HAP-1 (cell line): ENCODE measurements at regions not wholly inside any gene's neighbourhood (a gene's known extent, or its start where the extent isn't known, plus 50 kb on each side); places are given as distances from the start of the nearest gene placed in this dataset.

Source experiments
- DNase-seq, 2 experiments: peaks; one replicate each; pipeline ENCODE4 v3.0.0-alpha.2; 2016 to 2020; ENCODE audit warnings: low spot score in 2 of 2
- H3K27me3 ChIP-seq: fragments of 250-450 bp; sonication (Bioruptor Pico); 2 replicates; pipeline ENCODE4 v1.5.1; 2020; ENCODE audit warnings: low read depth, mild to moderate bottlenecking, moderate library complexity
- H3K36me3 ChIP-seq: fragments of 250-450 bp; sonication (Bioruptor Pico); replicated peaks from 2 replicates; pipeline ENCODE4 v1.5.1; 2020; ENCODE audit warnings: mild to moderate bottlenecking
- H3K4me1 ChIP-seq: fragments of 250-450 bp; sonication (Bioruptor Pico); 2 replicates; pipeline ENCODE4 v1.5.1; 2020; ENCODE audit warnings: mild to moderate bottlenecking
- H3K4me3 ChIP-seq: fragments of 250-450 bp; sonication (Bioruptor Pico); 2 replicates; pipeline ENCODE4 v1.5.1; 2020; ENCODE audit warnings: mild to moderate bottlenecking, moderate library complexity
- H3K9me3 ChIP-seq: fragments of 250-450 bp; sonication (Bioruptor Pico); 2 replicates; pipeline ENCODE4 v1.5.1; 2020; ENCODE audit warnings: mild to moderate bottlenecking, moderate library complexity
- in situ Hi-C: fragments of 300-500 bp; cut with MboI; formaldehyde crosslinking; loops from 3 replicates; pipeline ENCODE4 v1.14.3; 2020; ENCODE audit warnings: low sequenced_read_pairs, inconsistent platforms, mixed read lengths

DNA sequence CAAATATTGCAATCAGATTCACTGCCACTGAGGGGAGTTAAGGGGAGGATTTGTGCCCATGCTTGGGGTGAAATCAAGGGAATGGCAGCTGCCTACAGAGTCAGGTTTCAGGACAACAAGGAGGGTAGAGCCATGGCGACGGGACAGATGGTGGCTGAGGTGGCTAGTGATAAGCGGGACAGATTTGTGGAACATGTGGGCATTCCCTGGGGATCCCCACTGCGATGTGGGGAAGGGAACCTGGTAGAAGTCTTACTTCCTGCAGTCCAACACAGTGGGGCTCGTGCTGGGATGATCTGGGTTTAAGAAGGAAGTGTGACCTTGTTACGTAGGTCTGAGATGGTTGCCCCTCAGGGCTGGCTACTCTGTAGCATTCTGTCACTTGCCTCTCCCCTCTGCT, 292.0 kb upstream of the JARID2 start:
- Histone ChIP-seq H3K4me1 (no peaks in the 10 kb centered on the region), H3K9me3 (no peaks in the 10 kb centered on the region)

DNA sequence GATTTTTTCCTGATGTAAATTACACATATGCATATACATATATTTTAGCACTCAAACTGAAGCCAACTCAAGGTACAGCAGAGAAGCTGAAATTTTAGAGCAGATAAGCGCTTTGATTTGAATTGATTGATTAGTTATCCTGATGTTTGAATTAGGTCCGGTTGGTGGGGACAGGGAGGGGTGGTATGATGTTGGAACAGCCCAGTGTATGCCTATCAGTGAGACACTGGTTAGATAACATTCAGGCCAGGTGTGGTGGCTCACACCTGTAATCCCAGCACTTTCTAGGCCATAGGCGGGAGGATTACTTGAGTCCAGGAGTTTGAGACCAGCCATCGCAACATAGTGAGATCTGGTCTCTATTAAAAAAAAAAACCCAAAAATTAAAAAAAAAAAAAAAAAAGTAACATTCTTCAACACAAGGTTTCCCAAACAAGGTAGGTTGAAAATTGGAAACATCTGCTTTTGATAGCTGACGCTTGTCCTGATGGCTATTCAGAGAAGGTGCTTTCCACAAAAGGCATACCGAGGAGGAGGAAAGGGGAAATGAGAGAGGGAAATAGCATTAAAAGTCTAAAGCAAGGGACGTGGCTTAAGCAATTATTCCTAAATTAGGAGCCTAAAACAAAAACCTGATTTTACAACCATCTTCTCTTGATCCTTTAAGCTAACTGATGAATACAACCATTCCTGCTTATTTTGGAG, 288.4 kb upstream of the JARID2 start:
- Histone ChIP-seq H3K4me3 (no peak overlapping the region), H3K36me3 (no peaks in the 10 kb centered on the region), H3K9me3 (no peaks in the 10 kb centered on the region), H3K27me3 (no peaks in the 10 kb centered on the region), H3K4me1 (no peaks in the 10 kb centered on the region)
- no peak for DNase-seq
- in situ Hi-C loops = no loop called here

More for the DNA sequence above, 292.0 kb upstream of the JARID2 start:
- Histone ChIP-seq H3K27me3 (no peaks in the 10 kb centered on the region), H3K36me3 (no peaks in the 10 kb centered on the region), H3K4me3 (no peak overlapping the region)
- in situ Hi-C loops = no loop called here
- DNase-seq = no peak

DNA sequence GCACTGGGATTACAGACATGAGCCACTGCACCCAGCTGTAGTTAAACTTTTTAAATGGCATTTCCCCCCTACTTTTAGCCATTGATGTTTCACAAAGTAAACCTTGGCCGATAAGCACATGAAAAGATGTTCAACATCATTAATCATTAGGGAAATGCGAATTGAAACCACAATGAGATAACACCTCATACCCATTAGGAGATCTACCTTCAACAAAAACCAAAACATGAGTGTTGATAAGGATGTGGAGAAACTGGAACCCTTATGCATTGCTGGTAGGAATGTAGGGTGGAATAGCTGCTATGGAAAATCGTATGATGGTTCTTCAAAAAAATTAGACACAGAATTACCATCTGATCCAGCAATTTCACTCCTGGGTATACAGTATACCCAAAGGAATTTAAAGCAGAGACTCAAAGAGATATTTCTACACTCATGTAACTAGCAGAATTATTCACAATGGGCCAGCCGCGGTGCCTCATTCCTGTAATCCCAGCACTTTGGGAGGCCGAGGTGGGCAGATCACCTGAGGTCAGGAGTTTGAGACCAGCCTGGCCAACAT, 286.5 kb upstream of the JARID2 start:
- H3K4me3 ChIP-seq = no peak overlapping the region
- H3K27me3 ChIP-seq = no peaks in the 10 kb centered on the region
- no peaks in the 10 kb centered on the region for H3K4me1 ChIP-seq
- no peaks in the 10 kb centered on the region for H3K9me3 ChIP-seq
- H3K36me3 ChIP-seq = no peaks in the 10 kb centered on the region
- in situ Hi-C loops = no loop called here
- DNase-seq = no peak

DNA sequence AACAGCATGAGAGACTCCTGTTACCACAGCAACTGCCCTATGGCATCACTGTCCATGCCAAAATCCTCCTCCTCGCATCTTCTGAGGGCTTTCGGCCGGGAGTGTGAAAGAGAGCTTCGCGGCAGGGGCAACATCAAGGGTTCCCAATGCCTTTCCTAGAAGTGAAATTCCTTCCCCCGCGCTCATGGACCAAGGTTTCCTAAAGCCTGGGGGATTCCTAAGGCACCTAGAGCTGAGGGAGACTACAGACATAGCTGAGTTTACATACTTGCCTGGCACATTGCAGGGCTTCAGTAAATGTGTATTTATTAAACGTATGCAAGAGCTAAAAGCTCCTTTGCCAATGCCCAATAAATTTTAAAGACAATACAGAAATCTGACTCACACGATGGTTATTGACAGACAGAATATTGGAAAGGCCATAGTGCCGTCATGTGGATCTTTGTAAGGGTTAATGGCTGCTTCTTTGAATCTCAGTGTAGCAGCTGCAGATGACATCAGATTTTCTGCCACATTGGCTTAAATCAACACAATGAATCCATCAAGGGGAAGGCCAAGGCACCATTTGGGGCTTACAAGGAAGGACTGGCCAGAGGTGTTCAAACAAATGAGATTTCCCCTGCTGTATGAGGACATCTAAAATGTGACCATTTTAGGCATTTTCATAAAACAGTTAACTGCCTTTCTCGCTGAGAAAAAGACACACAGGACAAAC, 281.2 kb upstream of the JARID2 start:
- peaks cover 23% of the 10 kb centered on the region for H3K4me1 ChIP-seq
- in situ Hi-C loops = no loop called here
- no peaks in the 10 kb centered on the region for H3K9me3 ChIP-seq
- no peaks in the 10 kb centered on the region for H3K27me3 ChIP-seq
- H3K4me3 ChIP-seq = no peak overlapping the region
- no peaks in the 10 kb centered on the region for H3K36me3 ChIP-seq
- no peak for DNase-seq

DNA sequence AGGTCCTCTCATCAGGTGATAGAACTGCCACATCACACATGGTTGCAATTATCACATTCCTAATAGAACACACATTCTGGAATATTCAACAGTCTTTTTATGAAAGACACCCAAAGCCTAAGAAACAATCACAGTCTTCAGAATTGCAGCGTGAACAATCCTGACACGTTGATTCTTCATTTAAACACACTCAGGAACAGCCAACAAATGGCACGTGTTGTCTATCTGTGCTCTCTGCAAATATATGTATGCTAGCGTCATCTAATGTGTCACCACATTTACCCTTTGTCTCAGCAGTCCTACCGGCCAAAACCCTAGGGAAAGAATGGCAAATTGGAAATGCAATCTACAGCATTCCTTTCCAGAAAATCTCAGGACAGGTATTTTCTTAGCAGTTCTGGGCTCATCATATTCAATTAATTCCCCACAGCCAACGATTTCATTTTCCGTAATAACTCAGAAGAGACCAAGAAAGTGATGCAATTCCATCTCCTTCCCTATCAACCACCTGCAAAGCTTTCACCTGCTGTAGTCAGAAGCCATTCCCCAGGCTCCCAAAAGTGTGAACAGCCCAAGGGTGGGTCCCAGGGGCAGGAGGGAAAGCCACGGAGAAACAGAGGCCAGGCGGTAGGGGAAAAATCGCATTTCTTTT, 280.3 kb upstream of the JARID2 start:
- Histone ChIP-seq H3K4me3 (no peak overlapping the region), H3K36me3 (no peaks in the 10 kb centered on the region), H3K9me3 (no peaks in the 10 kb centered on the region), H3K27me3 (no peaks in the 10 kb centered on the region), H3K4me1 (peaks cover 23% of the 10 kb centered on the region)
- in situ Hi-C loops = no loop called here
- DNase-seq = no peak

DNA sequence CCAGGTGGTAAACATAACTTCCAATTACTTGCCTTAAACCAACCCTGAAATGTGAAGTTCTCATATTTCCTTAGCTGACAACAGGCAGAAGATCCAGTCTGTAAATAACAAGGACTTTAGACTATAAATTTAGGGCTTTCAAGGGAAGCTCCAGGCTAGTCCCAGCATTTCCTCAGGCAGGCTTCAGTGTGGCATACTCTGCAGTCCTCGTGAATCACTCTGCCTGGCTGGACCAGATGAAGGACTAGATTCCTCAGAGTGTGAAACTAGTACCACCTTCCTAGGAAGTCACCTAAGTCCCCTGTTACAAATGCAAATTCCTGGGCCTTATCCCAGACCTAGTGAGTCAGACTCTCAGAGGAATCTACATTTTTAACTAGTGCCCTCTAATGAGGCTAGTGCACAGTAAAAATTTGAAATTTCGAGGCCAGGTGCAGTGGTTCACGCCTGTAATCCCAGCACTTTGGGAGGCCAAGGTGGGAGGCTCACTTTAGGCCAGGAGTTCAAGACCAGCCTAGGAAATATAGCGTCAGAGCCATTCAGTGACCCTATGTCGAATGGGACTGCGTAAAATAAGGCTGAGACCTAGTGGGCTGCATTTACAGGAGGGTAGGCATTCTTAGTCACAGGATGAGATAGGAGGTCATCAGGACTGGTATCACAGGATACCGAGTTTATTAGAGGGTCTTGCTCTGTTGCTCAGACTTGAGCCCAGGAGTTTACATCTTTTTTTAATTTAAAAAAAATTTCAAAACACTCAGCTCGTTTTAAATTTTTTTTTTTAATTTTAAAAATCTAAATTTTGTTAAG, 279.6 kb upstream of the JARID2 start:
- Histone ChIP-seq H3K27me3 (no peaks in the 10 kb centered on the region), H3K9me3 (no peaks in the 10 kb centered on the region), H3K4me1 (peaks cover 23% of the 10 kb centered on the region), H3K36me3 (no peaks in the 10 kb centered on the region), H3K4me3 (no peak overlapping the region)
- in situ Hi-C loops = no loop called here
- no peak for DNase-seq

DNA sequence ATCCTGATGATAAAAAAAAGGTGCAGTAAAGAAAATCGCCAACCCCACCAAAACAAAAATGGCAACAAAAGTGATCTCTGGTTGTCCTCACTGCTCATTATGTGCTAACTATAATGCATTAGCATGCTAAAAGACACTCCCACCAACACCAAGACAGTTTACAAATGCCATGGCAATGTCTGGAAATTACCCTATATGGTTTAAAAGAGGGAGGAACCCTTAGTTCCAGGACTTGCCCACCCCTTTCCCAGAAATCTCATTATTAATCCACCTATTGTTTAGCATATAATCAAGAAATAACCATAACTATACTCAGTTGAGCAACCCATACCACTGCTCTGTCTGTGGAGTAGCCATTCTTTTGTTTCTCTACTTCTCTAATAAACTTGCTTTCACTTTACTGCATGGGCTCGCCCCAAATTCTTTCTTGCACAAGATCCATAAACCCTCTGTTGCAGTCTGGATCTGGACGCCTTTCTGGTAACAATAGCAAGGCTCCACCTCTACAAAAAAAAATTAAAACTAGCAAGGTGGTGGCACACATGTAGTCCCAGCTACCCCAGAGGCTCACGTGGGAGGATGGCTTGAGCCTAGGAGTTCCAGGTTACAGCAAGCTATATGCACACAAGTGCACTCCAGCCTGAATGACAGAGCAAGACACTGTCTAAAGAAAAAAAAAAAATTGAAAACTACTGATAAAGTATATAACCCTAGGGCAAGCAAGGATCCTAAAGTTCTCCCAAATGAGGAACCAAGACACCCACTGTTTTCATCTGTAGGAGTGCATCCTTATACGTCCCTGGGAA, 278.8 kb upstream of the JARID2 start:
- in situ Hi-C loops = no loop called here
- peak; percentile 73 to 82 for DNase-seq

DNA sequence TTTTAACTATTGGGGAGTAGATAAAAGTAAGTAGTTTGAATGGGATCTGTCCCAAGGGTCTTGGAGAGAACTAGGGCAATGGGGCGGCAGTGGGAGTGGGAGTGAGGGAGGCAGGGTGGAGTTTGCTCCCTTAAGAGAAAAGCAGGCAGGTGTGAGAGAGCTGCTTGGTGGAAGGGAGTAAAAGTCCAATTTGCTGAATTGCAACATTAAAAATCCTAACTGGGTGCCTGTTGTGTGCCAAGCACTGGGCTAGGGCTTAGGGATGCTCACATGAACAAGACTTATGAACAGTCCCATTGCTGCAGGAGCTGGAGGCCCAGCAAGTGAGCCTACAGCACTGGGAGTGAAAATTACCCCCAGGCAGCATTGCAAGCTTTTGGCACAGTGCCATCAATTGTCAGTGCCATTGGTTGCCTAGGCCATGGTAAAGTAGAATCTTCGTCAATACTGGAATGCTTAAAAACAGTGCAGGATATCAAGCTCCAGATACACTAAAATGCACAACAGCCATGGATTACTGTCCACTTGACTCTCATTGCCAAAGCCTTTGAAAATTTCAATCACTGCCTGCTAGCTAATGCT, 277.7 kb upstream of the JARID2 start:
- Histone ChIP-seq H3K36me3 (no peaks in the 10 kb centered on the region), H3K9me3 (no peaks in the 10 kb centered on the region), H3K4me3 (no peak overlapping the region), H3K4me1 (peaks cover 23% of the 10 kb centered on the region), H3K27me3 (no peaks in the 10 kb centered on the region)
- peak in 1 of 2 experiments; percentile 45 for DNase-seq
- in situ Hi-C loops = no loop called here

More for the DNA sequence above, 278.8 kb upstream of the JARID2 start:
- Histone ChIP-seq H3K4me3 (no peak overlapping the region), H3K9me3 (no peaks in the 10 kb centered on the region), H3K27me3 (no peaks in the 10 kb centered on the region), H3K36me3 (no peaks in the 10 kb centered on the region), H3K4me1 (peaks cover 23% of the 10 kb centered on the region)

DNA sequence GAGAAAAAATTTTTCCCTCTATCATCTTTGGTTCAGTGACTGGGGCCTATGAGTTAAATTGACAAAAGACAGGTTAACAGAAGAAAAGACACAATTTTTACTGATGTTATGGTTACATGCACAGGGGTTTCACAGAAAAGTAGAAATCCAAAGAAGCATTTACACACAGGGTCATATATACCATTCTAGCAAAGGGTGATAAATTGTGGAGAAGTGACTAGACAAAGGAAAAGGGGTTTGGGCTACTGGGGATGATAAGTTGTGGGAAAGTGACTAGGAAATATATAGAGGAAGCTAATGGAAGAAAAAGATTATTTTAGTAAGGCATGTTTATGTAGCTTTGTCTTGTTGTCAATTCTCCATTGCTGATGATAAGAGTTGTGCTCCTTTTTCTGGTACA, 276.7 kb upstream of the JARID2 start:
- in situ Hi-C loops = no loop called here
- H3K27me3 ChIP-seq = no peaks in the 10 kb centered on the region
- H3K9me3 ChIP-seq = no peaks in the 10 kb centered on the region
- DNase-seq = no peak
- H3K36me3 ChIP-seq = no peaks in the 10 kb centered on the region
- peaks cover 23% of the 10 kb centered on the region for H3K4me1 ChIP-seq
- no peak overlapping the region for H3K4me3 ChIP-seq

DNA sequence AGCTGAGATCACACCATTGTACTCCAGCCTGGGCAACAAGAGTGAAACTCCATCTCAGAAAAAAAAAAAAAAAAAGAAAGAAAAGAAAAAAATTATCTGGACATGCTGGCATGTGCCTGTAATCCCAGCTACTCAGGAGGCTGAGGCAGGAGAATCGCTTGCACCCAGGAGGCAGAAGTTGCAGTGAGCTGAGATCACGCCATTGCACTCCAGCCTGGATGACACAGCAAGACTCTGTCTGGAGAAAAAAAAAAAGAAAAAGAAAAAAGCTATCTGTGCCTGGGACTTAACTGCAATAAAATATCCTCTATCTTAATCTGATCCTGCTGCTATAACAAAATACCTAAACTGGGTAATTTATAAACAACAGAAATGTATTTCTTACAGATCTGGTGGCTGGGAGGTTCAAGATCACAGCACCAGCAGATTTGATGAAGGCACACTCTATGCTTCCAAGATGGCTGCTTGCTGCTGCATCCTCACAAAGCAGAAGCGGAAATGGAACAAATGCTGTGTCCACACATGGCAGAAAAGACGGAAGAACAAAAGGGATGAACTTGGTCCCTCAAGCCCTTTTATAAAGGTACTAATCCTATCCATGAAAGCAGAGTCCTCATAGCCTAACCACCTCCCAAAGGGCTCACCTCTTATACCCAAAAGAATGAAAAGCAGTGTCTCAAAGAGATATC, 273.3 kb upstream of the JARID2 start:
- DNase-seq = no peak
- peaks cover 9% of the 10 kb centered on the region for H3K4me1 ChIP-seq
- H3K4me3 ChIP-seq = no peak overlapping the region
- H3K9me3 ChIP-seq = no peaks in the 10 kb centered on the region
- no peaks in the 10 kb centered on the region for H3K36me3 ChIP-seq
- in situ Hi-C loops = no loop called here
- no peaks in the 10 kb centered on the region for H3K27me3 ChIP-seq

DNA sequence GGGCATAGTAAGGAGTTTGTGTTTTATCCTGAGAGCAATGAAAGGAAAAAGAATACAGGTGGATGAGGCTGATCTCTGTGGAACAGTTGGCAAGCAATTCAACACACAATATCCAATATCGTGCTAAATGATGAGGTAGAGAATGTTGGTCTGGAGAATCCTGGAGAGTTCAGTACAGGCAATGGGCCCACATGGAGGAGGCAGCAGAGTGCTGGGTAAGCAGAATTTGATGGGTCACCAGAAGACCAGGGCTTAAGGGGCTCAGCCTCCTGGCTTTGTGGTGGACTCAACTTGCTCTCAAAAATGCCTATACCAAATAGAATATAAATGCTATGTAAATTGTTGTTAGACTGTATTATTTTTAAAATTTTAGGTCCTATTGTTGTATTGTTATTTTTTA, 271.5 kb upstream of the JARID2 start:
- DNase-seq = no peak
- Histone ChIP-seq H3K27me3 (no peaks in the 10 kb centered on the region), H3K36me3 (no peaks in the 10 kb centered on the region), H3K4me3 (no peak overlapping the region), H3K4me1 (no peaks in the 10 kb centered on the region; the same call in 1 of the 2 replicates), H3K9me3 (no peaks in the 10 kb centered on the region)
- in situ Hi-C loops = no loop called here

DNA sequence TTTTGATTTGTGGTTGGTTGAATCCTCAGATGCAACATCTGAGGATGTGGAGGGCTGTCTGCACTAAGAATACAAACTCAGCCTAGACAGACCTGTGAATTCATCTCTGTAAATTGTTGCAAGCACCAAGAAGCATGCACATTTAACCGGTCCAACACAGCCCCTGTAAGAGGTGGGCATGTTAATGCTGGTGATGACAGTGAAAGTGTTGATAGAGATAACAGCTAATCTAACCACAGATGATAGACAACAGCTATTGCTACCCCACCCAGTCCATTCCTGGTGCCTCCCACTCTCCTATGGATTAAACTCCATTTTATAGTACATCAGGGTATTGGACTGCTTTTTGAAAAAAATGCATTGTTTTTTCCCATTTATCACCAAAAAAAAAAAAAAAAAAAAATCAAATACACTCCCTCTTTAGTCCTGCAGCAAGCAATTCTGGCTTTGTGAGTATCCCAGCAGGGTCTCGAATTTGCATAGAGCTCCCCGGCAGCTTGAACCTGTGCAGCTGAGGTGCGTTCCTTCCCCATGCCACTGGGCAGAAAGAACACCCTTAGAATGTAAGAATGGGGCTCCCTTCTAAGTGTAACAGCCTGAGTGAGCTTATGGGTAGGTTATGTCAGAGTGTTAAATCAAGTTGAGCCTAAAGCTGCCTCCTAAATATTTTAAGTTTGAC, 270.9 kb upstream of the JARID2 start:
- in situ Hi-C loops = no loop called here
- Histone ChIP-seq H3K4me1 (no peaks in the 10 kb centered on the region; the same call in 1 of the 2 replicates), H3K36me3 (no peaks in the 10 kb centered on the region), H3K4me3 (no peak overlapping the region), H3K9me3 (no peaks in the 10 kb centered on the region), H3K27me3 (no peaks in the 10 kb centered on the region)
- no peak for DNase-seq
